ENCODE measurements at regions not wholly inside any gene's neighbourhood (a gene's known extent, or its start where the extent isn't known, plus 50 kb on each side); places are given as distances from the start of the nearest gene placed in this dataset.
"Not testable (repeated sequence)": the region's sequence is repeated elsewhere in the genome, so short reads cannot be mapped to it uniquely, and the experiment has no call there.

- TF ChIP-seq CTCF, POLR2A (IDR thresholded peaks at IDR 0.05): not testable (repeated sequence)
Measured at GRCh38 chr7:150114591-150114990, 208.6 kb upstream of the LRRC61 start.
